Renal cortical epithelial cell (primary cell): ENCODE measurements at regions not wholly inside any gene's neighbourhood (a gene's known extent, or its start where the extent isn't known, plus 50 kb on each side); places are given as distances from the start of the nearest gene placed in this dataset.
"Not testable (repeated sequence)": the region's sequence is repeated elsewhere in the genome, so short reads cannot be mapped to it uniquely, and the experiment has no call there.

Source experiments
- DNase-seq: peaks from one replicate; pipeline ENCODE4 v3.0.0-alpha.2; 2011; ENCODE audit warnings: low read depth

DNA sequence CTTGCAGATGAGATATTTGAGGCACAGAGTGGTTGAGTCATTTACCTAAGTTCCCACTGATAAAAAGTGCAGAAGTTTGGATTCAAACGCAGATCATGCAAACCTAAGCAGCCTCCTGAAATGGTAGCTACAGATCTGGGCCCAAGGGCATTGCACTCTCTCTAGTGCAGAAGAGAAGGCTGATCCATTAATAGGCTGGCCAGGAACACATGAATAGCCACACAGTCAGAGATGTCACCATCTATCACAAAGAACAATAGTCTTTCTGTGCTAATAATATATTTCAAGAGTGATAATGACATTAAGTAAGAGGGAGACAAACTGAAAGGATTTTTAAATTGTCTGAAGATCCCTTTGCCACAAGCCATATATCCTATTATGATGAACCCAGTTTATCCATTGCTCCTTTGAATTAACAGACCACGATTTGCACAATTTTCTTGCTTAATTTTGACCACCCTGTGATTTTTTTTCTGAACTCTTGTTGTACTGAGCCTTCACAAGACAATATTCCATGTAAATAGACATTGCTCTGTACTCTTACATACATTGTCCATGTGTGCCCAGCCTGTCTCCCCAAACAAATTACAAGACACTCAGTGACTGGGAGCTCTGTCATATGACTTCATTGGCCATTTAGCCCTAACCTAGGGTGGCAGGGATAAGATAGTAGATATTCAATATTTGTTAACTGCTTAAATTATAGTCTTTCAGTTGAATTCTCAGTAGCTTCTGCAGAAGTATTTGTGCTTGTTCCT lies 112.4 kb upstream of the RBPJ start:
- DNase-seq, result no peak

DNA sequence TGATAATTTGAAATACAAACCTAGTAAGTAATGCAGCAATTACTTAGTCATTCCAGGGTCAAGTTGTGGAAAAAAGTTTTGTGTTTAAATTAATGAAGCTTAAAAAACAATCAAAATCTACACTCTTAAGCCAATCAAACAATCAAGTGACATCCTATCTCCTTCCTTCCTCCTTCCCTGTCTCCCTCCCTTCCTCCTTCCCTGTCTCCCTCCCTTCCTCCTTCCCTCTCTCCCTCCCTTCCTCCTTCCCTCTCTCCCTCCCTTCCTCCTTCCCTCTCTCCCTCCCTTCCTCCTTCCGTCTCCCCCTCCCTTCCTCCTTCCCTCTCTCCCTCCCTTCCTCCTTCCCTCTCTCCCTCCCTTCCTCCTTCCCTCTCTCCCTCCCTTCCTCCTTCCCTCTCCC lies 111.4 kb upstream of the RBPJ start:
- DNase-seq, result not testable (repeated sequence)

DNA sequence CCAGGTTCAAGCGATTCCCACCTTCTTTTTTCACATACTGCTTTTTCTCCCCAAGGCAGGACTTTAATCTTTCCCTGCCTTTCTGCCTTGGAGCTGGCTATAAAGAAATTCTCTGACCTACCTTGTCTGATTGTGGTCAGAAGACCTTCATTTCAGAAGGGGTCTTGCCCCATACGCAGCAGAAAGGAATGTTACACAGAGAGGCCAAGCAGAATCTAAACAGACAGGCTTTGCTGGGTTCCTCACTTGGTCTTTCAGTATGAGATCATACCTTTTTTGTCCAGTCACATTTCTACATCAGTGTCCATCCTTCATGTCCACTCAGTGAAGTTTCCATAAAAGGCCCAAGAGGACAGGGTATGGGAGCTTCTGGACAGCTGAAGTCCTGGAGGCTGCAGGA lies 108.3 kb upstream of the RBPJ start:
- no peak for DNase-seq

DNA sequence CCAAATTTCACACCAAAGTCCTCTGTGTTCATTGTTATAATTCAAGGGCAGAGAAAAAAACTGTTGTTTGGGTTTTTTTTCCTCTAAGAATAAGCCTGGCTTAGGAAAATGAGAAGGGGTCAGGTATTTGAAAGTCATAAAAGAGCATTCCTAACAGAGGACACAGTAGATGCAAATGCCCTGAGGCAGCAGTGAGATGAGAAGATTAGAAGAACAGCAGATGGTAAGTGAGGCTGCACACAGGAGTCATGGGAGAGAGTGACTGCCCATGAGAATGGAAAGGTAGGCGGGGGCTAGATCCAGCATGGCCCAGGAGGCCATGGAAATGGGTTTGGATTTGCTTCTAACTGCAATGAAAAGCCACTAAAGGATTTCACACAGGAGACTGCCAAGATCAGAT lies 107.5 kb upstream of the RBPJ start:
- no peak for DNase-seq

DNA sequence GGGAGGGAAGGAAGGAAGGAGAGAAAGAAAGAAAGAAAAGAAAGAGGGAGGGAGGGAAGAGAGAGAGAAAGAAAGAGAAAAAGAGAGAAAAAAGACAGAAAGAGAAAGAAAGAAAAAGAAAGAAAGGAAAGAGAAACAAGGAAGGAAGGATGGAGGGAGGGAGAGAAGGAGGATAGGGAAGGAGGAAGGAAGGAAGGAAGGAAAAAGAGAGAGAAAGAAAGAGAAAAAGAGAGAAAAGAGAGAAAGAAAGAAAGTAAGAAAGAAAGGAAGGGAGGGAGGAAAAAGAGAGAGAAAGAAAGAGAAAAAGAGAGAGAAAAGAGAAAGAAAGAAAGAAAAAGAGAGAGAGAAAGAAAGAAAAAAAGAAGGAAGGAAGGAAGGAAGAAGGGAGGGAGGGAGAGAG lies 105.8 kb upstream of the RBPJ start:
- DNase-seq, result no peak

DNA sequence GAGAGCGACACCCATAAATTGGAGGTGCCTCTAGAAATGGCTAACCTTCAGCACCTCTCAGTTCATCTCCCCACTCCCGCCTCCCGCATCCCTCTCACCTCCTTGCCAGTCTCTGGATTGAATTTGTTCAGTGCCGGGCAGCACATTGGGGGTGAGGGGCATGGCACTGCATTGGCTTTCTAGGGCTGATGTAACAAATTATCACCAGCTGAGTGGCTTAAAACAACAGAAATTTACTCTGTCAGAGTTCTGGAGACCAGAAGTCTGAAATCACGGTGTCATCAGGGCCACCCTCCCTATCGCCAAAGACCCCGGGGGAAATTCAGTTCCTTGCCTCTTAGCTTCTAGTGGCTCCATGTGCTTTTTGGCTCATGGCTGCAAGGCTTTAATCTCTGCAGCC lies 105.1 kb upstream of the RBPJ start:
- DNase-seq, result no peak

DNA sequence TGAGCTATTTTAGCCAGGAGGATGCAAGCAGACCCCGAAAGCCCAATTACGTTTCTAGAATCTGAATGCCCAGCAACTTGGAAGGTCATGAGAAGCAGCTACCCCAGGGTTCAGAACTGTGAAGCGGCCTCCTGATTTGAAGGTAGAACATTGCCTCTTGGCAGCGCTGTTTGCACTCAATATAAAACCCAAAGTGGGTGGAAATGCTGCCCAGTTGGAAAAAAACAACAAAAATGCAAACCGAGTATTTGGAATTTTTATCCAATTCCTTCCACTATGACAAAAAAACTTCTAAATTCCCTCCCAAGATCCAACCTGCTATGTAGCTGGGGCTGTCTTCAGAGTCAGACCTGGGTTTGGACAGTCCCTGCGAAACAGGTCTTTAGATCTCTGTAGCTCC lies 103.3 kb upstream of the RBPJ start:
- DNase-seq, result no peak

DNA sequence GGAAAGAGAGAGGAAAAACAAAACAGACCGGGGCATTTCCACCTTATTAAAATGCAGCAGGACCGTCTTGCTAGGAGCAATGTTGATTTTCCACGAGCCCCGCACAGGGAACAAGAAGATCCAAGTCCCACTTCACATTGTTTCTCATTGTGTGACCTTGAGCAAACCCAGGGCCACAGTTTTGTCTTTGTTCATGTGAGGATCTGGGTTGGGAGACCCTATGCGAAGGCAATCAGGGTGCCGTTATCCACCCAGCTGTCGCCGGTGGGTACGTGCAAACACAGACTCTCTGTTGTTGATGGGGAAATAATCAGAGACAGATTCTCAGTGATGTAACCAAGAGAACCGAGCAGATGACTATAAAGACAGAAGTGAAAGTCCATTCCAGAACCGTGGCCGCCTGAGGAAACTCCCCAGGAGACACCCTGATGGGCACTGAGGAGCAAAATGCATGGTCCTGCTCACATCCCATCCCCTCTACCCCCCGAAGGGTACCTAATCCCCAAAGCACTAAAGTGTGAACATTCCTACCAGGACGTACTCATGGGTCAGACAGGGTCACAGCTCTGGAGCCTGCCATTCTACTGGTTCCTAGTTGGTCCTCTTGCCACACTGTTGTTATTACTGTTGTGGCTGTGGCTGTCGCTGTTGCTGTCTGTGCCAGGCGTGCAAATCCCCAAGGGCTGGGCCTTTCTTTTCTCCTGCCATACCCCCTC lies 102.7 kb upstream of the RBPJ start:
- DNase-seq, result no peak

DNA sequence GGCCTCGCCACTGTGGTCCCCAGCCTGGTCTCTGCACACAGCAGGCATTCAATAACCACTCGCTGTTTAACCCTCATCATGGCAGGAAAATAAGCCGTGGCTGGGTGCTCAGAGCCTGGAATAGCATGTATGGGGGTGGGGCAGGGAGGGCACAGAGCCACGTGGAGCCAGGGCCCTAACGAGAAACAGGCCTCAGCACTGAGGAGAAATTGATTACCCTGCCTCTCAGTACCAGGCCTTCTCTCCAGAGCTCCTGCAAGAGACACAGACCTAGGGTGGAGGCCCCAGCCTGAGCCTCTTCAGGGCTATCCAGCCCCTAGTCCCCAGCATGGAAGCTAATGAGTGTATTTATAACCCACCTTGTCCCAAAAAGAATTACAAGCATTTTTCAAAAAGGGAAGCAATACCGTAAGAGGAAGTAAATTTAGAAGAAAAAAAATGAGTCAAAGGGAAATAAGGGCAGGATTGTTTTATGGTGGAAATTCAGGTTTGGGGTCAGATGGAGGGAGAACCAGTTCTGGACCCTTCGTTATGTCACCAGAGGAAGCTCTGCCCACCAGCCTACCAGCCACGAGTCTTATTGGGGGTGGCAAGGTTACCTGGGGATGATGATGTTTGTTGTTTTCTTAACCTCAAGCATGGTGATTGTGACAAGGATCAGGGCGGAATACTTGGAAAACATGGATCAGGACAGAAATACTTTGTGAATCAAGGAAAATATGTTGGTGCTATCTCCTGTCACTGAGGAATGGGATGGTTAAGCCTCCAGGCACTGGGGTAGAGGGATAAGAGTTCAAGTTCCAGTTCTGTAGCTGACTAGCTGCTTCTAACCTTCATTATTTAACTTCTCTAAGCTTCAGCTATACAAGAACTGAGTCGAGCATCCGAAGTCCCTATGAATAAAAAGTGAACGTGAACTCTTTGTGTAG lies 101.9 kb upstream of the RBPJ start:
- DNase-seq, result no peak

DNA sequence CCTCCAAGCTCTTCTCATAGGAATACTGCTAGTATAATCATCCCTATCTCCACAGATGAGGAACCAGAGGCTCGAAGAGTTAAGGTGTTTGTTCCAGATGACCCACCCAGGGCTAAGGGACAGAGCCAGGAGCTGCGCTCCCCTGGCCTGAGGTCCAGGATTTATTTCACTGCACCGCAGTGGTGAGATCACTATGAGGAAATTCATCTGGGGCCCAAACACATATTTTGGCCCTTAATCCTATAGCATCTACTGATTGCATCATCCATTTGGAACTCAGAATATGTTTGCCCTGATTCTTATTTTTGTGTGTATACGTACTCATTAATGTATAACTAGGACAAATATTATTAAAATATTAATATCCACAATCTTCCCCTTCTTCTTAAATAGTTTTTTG lies 100.1 kb upstream of the RBPJ start:
- no peak for DNase-seq

DNA sequence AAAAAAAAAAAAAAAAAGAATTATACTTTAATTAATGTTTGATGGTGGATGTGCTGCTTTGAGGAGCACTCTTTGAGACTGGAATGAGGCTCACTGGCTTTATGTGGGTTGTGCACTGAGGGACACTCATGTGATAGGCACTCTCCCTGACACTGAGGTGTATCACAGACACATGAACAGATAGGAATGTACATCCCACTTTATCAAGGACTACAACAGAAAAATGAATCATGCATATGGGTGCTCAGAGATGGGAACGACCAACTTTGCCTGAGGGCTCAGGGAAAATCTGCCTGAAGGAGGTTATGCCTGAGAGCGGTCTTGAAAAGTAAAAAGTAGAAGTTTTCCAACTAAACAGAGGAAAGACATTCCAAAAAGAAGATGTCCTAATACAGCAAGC lies 97.7 kb upstream of the RBPJ start:
- DNase-seq, result peak; percentile 9

DNA sequence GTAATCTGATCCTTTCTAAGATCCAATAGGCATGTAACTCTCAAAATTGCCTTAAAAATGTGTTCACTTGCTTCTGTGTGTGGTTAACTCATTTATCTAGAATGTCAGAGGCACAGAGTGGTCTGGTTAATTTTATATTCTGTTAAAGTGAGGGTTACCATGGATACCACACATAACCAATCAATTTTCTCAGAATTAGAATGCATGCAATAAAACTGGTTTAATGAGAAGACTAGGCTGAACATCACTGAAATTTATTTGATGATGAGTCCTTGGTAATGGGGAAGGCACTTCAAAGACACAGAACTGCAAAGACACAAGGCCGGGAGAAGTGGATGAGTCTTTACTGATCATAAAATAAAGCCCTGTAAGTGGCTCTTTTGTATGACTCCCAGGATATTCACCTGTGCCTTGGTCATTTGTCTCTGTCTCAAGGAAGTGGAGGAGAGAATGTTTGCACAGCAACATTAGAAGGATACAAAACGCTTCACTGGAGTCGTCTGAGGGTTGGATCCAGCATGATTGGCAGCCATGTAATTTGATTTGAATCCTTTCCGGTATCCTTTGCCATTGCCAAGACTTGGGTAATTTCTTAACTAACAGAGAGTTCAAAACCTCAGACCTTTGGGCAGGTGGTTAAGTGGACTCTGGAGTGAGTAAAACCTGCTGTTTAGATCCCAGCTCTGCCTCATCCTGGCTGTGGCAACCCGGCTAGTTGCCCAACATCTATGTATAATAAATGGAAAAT lies 94.0 kb upstream of the RBPJ start:
- peak; percentile 89 for DNase-seq

DNA sequence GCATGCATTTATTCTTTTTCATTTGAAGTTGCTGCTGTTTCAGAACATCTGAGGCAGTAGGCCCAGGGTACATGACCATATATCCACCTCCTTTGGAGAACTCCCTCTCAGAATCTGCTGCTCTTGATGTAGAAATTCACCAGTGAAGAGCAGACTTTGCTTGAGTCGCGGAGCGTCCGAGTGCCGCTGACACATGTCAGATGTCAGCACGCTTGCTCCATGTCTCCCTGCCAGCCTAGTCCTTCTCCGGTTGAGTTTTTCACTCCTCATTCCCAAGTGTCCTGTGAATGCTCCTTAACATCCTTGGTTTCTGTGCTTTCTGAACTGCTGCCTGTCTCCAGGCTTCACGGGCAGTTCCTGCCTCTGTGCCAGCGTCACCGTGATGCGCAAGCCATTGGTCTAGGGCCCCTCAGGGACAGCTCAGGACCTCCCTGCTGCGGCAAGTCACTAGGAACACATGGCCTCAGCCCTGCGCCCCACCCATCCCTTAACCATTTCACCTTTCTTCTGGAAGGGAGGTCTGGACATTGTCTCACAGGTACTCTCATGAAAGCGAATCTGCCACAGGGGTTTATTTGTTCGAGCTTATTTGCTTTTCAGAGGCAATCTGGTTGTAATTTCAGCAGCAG lies 93.1 kb upstream of the RBPJ start:
- DNase-seq, result no peak

DNA sequence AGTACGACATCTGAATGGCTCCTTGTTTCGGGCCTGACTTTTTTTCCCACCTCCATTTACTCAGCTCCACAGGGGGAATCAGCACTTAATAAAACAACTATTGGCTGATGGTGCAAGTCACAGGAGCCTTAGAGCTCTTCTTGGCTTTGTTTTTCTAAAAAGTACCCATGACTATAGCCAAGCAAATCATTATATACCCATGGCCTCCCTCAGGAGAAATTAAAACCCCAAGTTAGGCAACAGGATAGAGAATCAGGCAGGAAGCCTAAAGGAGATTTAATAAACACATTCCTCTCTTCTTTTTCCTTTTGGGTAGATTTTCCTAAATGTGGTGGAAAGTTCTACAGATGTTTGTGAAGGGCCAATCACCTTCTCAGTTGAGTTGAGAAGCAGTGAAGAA lies 91.9 kb upstream of the RBPJ start:
- no peak for DNase-seq

DNA sequence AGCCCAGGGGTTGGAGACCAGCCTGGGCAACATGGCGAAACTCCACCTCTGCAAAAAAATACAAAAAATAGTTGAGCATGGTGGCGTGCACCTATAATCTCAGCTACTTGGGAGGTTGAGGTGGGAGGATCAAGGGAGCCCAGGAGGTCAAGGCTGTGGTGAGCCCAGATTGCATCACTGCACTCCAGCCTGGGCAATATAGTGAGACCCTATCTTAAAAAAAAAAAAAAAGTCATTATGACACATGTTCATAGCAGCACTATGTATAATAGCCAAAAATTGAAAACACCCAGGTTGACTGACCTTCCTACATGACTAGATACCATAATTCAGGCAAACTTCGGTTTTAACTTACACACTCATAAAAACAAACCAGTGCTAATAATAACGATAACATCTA lies 90.8 kb upstream of the RBPJ start:
- no peak for DNase-seq

DNA sequence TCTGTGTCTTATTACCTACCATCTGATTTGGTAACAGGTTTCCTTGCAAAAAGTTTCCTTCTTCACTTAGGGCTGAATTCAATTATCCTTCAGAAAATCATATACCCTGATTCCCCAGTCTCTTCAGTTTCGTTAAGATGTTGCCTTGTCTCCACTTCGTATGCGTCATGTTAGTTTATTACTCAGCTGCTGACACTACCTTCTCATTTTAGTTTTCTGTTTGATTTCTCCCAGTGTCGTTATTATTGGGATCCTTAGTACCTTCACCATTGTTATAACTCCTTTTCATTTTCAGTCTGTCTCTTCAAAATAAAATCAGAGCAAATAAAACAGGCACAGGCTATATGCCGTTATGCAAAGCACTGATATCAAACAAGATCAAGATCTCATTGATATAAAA lies 87.5 kb upstream of the RBPJ start:
- DNase-seq, result no peak

DNA sequence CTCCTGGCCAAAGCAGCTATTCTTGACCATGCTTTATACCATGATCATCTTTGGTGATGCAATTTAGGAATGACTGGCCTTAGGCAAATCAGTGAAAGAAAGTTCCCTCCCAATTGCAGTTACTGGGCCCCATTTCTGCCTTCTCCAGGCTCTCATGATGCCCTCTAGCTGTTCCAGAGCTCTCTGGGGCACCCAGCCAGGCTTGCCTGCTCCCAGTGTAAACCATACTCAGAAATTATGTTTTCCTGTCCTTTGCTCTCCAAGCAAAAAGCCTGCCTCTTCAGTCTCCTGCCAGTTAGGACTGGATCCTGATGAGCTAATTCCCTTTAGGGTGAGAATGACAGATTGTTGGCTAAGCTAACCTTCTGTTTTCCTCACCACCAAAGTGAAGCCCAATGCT lies 85.3 kb upstream of the RBPJ start:
- peak; percentile 75 for DNase-seq

DNA sequence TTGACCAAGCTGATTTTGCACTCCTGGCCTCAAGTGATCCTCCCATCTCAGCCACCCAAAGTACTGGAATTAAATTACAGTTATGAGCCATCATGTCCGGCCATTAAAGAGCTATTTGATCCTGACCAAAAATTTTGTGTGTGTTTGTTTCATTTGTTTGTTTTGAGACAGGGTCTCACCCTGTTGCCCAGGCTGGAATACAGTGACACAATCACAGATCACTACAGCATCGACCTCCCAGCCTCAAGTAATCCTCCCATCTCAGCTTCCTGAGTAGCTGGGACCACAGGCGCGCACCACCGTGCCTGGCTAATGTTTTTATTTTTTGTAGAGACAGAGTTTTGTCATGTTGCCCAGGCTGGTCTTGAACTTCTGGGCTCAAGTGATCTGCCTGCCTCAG lies 82.9 kb upstream of the RBPJ start:
- DNase-seq, result no peak

DNA sequence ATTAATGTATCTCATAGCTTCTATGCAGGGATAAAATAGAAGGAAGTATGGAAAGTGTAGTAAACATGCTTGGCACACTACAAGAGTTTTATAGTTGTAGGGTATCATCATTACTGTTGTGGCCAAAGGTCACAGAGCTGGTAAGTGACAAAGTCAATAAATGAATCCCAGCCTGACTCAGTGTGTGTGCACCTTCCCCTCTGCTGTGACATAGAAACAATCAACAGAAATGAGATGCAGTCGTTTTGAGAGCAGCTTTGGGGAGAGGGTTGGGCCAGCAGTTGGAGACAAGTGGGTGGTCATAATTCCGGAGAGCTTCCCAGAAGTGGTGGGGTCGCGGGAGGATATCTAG lies 82.4 kb upstream of the RBPJ start:
- no peak for DNase-seq

DNA sequence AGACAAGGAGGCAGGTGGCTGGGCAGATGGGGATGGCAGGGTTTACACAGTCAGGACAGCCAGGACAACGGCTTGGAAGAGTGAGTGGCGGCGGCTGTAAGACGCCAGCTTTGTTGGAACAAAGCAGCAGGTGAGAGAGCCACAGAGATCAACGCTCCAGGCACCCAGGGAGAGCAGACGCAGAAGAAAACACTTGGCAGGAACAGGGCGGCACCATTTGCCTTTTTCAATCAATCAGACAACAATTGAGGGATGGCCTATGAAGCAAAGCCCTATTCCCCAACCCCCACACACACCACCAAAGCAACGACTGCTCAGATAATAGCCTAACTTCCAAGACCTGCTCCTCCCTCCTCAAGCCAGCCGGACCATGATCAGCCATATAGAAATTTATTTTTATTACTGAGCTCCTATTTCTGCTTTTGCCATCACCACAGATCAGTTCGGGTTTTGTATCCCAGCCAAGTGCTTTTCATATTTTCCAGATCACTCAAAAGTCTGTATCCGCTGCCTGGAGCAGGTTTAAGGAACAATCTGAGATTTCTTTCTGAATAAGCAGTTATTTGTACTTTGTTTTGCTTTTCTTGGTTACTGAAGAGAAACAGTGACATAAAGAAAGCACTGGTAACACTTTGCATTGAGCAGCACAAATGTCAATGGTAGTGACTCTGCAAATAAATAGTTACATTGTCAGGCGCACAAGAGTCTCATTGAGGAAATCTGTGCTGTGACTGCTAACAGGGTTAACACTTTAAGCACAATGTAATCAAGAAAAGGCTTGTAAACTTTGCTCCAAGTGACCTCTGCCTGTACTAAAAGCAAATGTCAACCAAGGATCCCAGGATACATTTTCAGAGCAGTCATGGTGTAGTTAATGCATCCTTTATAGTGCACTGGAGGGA lies 81.8 kb upstream of the RBPJ start:
- DNase-seq, result no peak

DNA sequence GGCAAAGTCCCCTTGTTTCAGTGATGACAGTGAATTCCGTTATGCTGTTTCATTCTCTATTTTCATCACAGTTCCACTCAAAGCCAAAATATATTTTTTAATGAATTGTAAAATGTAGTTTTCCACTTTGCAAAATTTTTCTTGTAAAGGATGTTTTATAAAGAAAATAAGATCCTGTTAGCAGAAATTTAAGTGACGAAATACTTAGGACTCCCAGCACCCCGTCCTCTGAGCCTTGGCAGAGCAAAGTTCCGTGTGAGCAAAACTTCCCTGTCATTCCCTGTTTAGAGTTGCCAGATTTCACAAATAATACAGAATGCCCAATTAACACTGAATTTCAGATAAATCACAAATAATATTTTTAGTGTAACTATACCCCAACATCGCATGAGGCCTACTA lies 81.0 kb upstream of the RBPJ start:
- DNase-seq, result no peak
